HCT116 (cell line): ENCODE measurements at regions not wholly inside any gene's neighbourhood (a gene's known extent, or its start where the extent isn't known, plus 50 kb on each side); places are given as distances from the start of the nearest gene placed in this dataset.

Experiments used
- ATAC-seq: fragments of 200-7000 bp; cut with Tn5 transposase; 2 replicates; pipeline ENCODE4 v1.9.1; 2020; ENCODE audit warnings: mild to moderate bottlenecking, moderate library complexity
- BruUV-seq: library from RNA; stranded (reverse); fragments of 400-500 nt; replicated peaks from 2 replicates; lab custom pipeline; 2021; lab: Mats Ljungman, UMichigan
- CTCF ChIA-PET: fragments of 300-600 bp; sonication (Branson Sonifier 250); formaldehyde crosslinking; loops from one replicate; lab custom pipeline; 2021; ENCODE audit warnings: antibody characterized with exemption; lab: Charles Lee
- POLR2A ChIA-PET: fragments of 300-600, 350-600 bp; sonication (Branson Sonifier 250); formaldehyde crosslinking; loops from one replicate; lab custom pipeline; 2021; ENCODE audit warnings: antibody characterized with exemption; lab: Charles Lee
- RAD21 ChIA-PET, 2 experiments: fragments of 300-600 bp; sonication (Branson Sonifier 250); formaldehyde crosslinking; loops; one replicate each; lab custom pipeline; 2023; ENCODE audit warnings: low total read pairs in 2 of 2; ENCODE audit not compliant: uncharacterized antibody in 2 of 2, unreplicated experiment in 2 of 2, low non-redundant PET in 1 of 2; lab: Charles Lee
- DNase-seq: peaks from one replicate; pipeline ENCODE4 v3.0.0-alpha.2; 2010; ENCODE audit warnings: low read depth, low spot score
- H2AFZ ChIP-seq: fragments of 200-600 bp; shearing (Covaris generic), sonication (generic); 2 replicates; pipeline ENCODE4 v1.6.1; 2017; ENCODE audit warnings: low read depth, mixed run types, mixed read lengths, antibody characterized with exemption, low read length; ENCODE audit not compliant: poor library complexity, severe bottlenecking
- H3K27ac ChIP-seq: 2 replicates; pipeline ENCODE4 v1.5.1; 2012; ENCODE audit warnings: low read depth, low read length
- H3K27me3 ChIP-seq: fragments of 200-600 bp; sonication (generic); 2 replicates; pipeline ENCODE4 v1.6.1; 2016; ENCODE audit warnings: mixed run types, low read length, mixed read lengths; ENCODE audit not compliant: insufficient read depth
- H3K36me3 ChIP-seq, 2 experiments: fragments of 200-500 bp in 1 of 2; fragments of 200-600 bp in 1 of 2; sonication (Bioruptor generic) in 1 of 2; sonication (generic) in 1 of 2; 2 replicates each; pipeline versions ENCODE4 v1.5.1 to v1.6.1; 2014 to 2016; ENCODE audit warnings: low read length in 2 of 2, inconsistent platforms in 1 of 2, mixed read lengths in 1 of 2, mixed run types in 1 of 2; ENCODE audit not compliant: insufficient read depth in 2 of 2, control insufficient read depth in 1 of 2
- H3K4me1 ChIP-seq, 2 experiments: fragments of 200-600 bp in 1 of 2; sonication (generic) in 1 of 2; 2 replicates each; pipeline versions ENCODE4 v1.5.1 to v1.6.1; 2012 to 2017; ENCODE audit warnings: low read length in 2 of 2, inconsistent platforms in 1 of 2, mild to moderate bottlenecking in 1 of 2, mixed read lengths in 1 of 2, mixed run types in 1 of 2, moderate library complexity in 1 of 2; ENCODE audit not compliant: insufficient read depth in 2 of 2, control insufficient read depth in 1 of 2
- H3K4me2 ChIP-seq: fragments of 200-600 bp; sonication (generic); 2 replicates; pipeline ENCODE4 v1.6.1; 2017; ENCODE audit warnings: mixed run types, low read length, mixed read lengths
- H3K4me3 ChIP-seq, 2 experiments: fragments of 200-600 bp in 1 of 2; sonication (generic) in 1 of 2; replicated peaks in 1 of 2; 2 replicates each; pipeline ENCODE4 v1.5.1; 2011 to 2016; ENCODE audit warnings: low read length in 2 of 2, control low read depth in 1 of 2, low read depth in 1 of 2, mild to moderate bottlenecking in 1 of 2, mixed read lengths in 1 of 2, mixed run types in 1 of 2
- H3K79me2 ChIP-seq: fragments of 200-600 bp; sonication (generic); 2 replicates; pipeline ENCODE4 v1.6.1; 2017; ENCODE audit warnings: mild to moderate bottlenecking, mixed run types, low read length, moderate library complexity, mixed read lengths; ENCODE audit not compliant: insufficient read depth
- H3K9ac ChIP-seq: fragments of 200-600 bp; sonication (generic); 2 replicates; pipeline ENCODE4 v1.6.1; 2016; ENCODE audit warnings: low read length, mixed read lengths
- H3K9me2 ChIP-seq: fragments of 200-600 bp; sonication (generic), shearing (Covaris generic); 2 replicates; pipeline ENCODE4 v1.6.1; 2017; ENCODE audit warnings: mixed run types, mild to moderate bottlenecking, moderate library complexity; ENCODE audit not compliant: insufficient read depth
- H3K9me3 ChIP-seq, 2 experiments: fragments of 200-500 bp in 1 of 2; fragments of 200-600 bp in 1 of 2; sonication (Bioruptor generic) in 1 of 2; sonication (generic) in 1 of 2; 2 replicates each; pipeline ENCODE4 v1.6.1; 2014 to 2017; ENCODE audit warnings: low read length in 2 of 2, mixed read lengths in 2 of 2, inconsistent platforms in 1 of 2, low read depth in 1 of 2, mild to moderate bottlenecking in 1 of 2, mixed run types in 1 of 2, moderate library complexity in 1 of 2; ENCODE audit not compliant: control insufficient read depth in 1 of 2, insufficient read depth in 1 of 2
- H4K20me1 ChIP-seq: fragments of 200-600 bp; sonication (generic), shearing (Covaris generic); 2 replicates; pipeline ENCODE4 v1.6.1; 2017; ENCODE audit warnings: mixed run types, mild to moderate bottlenecking, moderate library complexity; ENCODE audit not compliant: insufficient read depth
- ATF3 ChIP-seq: IDR thresholded peaks from 2 replicates; pipeline ENCODE4 v1.6.1; 2012
- CEBPB ChIP-seq: IDR thresholded peaks from 2 replicates; pipeline ENCODE4 v1.6.1; 2012; ENCODE audit warnings: low read depth
- CTCF ChIP-seq, 3 experiments: fragments of 200-600 bp in 1 of 3; sonication (generic) in 1 of 3; IDR thresholded peaks in 2 of 3; conservative IDR thresholded peaks in 1 of 3; 2 replicates each; pipeline ENCODE4 v1.5.1; 2012 to 2017; ENCODE audit warnings: low read depth in 2 of 3, low read length in 2 of 3, antibody characterized with exemption in 1 of 3, borderline replicate concordance in 1 of 3, control low read depth in 1 of 3, mild to moderate bottlenecking in 1 of 3, mixed read lengths in 1 of 3, mixed run types in 1 of 3, moderate library complexity in 1 of 3; ENCODE audit not compliant: insufficient read depth in 1 of 3
- EGR1 ChIP-seq: IDR thresholded peaks from 2 replicates; pipeline ENCODE4 v1.6.1; 2012; ENCODE audit warnings: low read depth
- ELF1 ChIP-seq: IDR thresholded peaks from 2 replicates; pipeline ENCODE4 v1.6.1; 2012; ENCODE audit warnings: low read depth, borderline replicate concordance
- EZH2phosphoT487 ChIP-seq: fragments of 200-600 bp; IDR thresholded peaks from 2 replicates; pipeline ENCODE4 v1.6.1; 2018; ENCODE audit warnings: antibody characterized with exemption, borderline replicate concordance
- FOSL1 ChIP-seq: IDR thresholded peaks from 2 replicates; pipeline ENCODE4 v1.6.1; 2012; ENCODE audit warnings: low read depth
- JUND ChIP-seq: IDR thresholded peaks from 2 replicates; pipeline ENCODE4 v1.6.1; 2012
- POLR2A ChIP-seq: IDR thresholded peaks from 2 replicates; pipeline ENCODE4 v1.7.0; 2011; ENCODE audit warnings: borderline replicate concordance; ENCODE audit not compliant: insufficient read depth, insufficient read length; ENCODE audit errors: extremely low read depth
- POLR2AphosphoS5 ChIP-seq: IDR thresholded peaks from 2 replicates; pipeline ENCODE4 v1.6.1; 2011; ENCODE audit warnings: mild to moderate bottlenecking, low read depth, low read length, moderate library complexity
- RAD21 ChIP-seq: IDR thresholded peaks from 2 replicates; pipeline ENCODE4 v1.6.1; 2012; ENCODE audit warnings: low read depth, mild to moderate bottlenecking
- REST ChIP-seq: IDR thresholded peaks from 2 replicates; pipeline ENCODE4 v1.6.1; 2012; ENCODE audit warnings: low read depth
- SIN3A ChIP-seq: IDR thresholded peaks from 2 replicates; pipeline ENCODE4 v1.6.1; 2012; ENCODE audit warnings: low read depth
- SP1 ChIP-seq: IDR thresholded peaks from 2 replicates; pipeline ENCODE4 v1.6.1; 2012; ENCODE audit warnings: low read depth
- SRF ChIP-seq: IDR thresholded peaks from 2 replicates; pipeline ENCODE4 v1.6.1; 2012; ENCODE audit warnings: low read depth
- TCF7L2 ChIP-seq: IDR thresholded peaks from 2 replicates; pipeline ENCODE4 v1.7.0; 2011; ENCODE audit warnings: borderline replicate concordance, inconsistent platforms; ENCODE audit not compliant: insufficient read depth, insufficient read length; ENCODE audit errors: extremely low read depth
- YY1 ChIP-seq: IDR thresholded peaks from 2 replicates; pipeline ENCODE4 v1.6.1; 2011; ENCODE audit warnings: low read length, low read depth, moderate library complexity, mild to moderate bottlenecking; ENCODE audit not compliant: insufficient replicate concordance; ENCODE audit errors: extremely low read depth
- ZBTB33 ChIP-seq: IDR thresholded peaks from 2 replicates; pipeline ENCODE4 v1.6.1; 2011; ENCODE audit warnings: mild to moderate bottlenecking, low read length, moderate library complexity; ENCODE audit not compliant: insufficient replicate concordance; ENCODE audit errors: extremely low read depth
- ZFX ChIP-seq: fragments of 450-650 bp; IDR thresholded peaks from 2 replicates; pipeline ENCODE4 v1.6.1; 2017
- ZNF274 ChIP-seq: fragments of 200-500 bp; sonication (Bioruptor generic); IDR thresholded peaks from 2 replicates; pipeline ENCODE4 v1.6.1; 2014; ENCODE audit warnings: mild to moderate bottlenecking, low read depth, low read length, inconsistent platforms
- intact Hi-C: fragments of 100-400 bp; cut with micrococcal nuclease; formaldehyde crosslinking; loops from 2 replicates; pipeline ENCODE4 v1.10.0; 2022

- TF ChIP-seq EGR1 (no peak), SP1 (no peak), JUND (no peak), CEBPB (no peak), ZFX (no peak), YY1 (no peak), ZBTB33 (no peak), SRF (no peak), RAD21 (no peak), POLR2A (no peak), CTCF (IDR thresholded peaks at IDR 0.05 in 2 of 3, conservative IDR thresholded peaks at IDR 0.05 in 1 of 3; ENCODE audit: borderline replicate concordance in 1 of 3, insufficient read depth in 1 of 3, low read depth in 2 of 3, low read length in 2 of 3) (no peak), ZNF274 (no peak), POLR2AphosphoS5 (no peak), SIN3A (no peak), FOSL1 (no peak), ATF3 (no peak), EZH2phosphoT487 (no peak), REST (no peak), ELF1 (no peak), TCF7L2 (no peak)
- no TSS peak for BruUV-seq
- no peaks in the 10 kb centered on the region for H3K4me1 ChIP-seq
- H3K27ac ChIP-seq, result no peak overlapping the region
- DNase-seq (no peak), ATAC-seq (no peak)
- CTCF ChIA-PET, result no interaction called here
- no peak overlapping the region for H3K4me2 ChIP-seq
- POLR2A ChIA-PET, result no interaction called here
- H3K9me3 ChIP-seq, result no peaks in the 10 kb centered on the region
- no peak overlapping the region for H3K4me3 ChIP-seq
- no peaks in the 10 kb centered on the region for H3K27me3 ChIP-seq
- RAD21 ChIA-PET, result no interaction called here
- H3K79me2 ChIP-seq, result no peaks in the 10 kb centered on the region
- intact Hi-C loops, result no loop called here
- no peak overlapping the region for H2AFZ ChIP-seq
- H3K9me2 ChIP-seq, result no peaks in the 10 kb centered on the region
- no peaks in the 10 kb centered on the region for H4K20me1 ChIP-seq
- no peak overlapping the region for H3K9ac ChIP-seq
- H3K36me3 ChIP-seq, result no peaks in the 10 kb centered on the region
These were observed 243.4 kb upstream of the PPP2R2D start for GRCh38 chr10:131657318-131657984.
